A673 (cell line): ENCODE measurements at regions not wholly inside any gene's neighbourhood (a gene's known extent, or its start where the extent isn't known, plus 50 kb on each side); places are given as distances from the start of the nearest gene placed in this dataset.

Source experiments
- CTCF ChIP-seq: fragments of 300-800, 200-600 bp; sonication (generic); conservative IDR thresholded peaks from 2 replicates; pipeline ENCODE4 v1.5.1; 2017; ENCODE audit warnings: low read depth, mild to moderate bottlenecking, antibody characterized with exemption, low read length, moderate library complexity, mixed read lengths
- EZH2 ChIP-seq: fragments of 200-600 bp; sonication (generic); IDR thresholded peaks from 2 replicates; pipeline ENCODE4 v1.6.1; 2017; ENCODE audit warnings: borderline replicate concordance, low read depth, mild to moderate bottlenecking, mixed read lengths, antibody characterized with exemption, low read length; ENCODE audit not compliant: poor library complexity, severe bottlenecking

- TF ChIP-seq CTCF (no peak), EZH2 (no peak)
Observed at GRCh38 chr4:111744847-111745246, 400.4 kb upstream of the FAM241A start.
